Activated T-cell treated with anti-CD3 and anti-CD28 coated beads, Interleukin-2, amount 50 U/mL, for 48 hours (primary cell): ENCODE measurements at regions not wholly inside any gene's neighbourhood (a gene's known extent, or its start where the extent isn't known, plus 50 kb on each side); places are given as distances from the start of the nearest gene placed in this dataset.
"Not testable (repeated sequence)": the region's sequence is repeated elsewhere in the genome, so short reads cannot be mapped to it uniquely, and the experiment has no call there.

Source experiments
- DNase-seq, 2 experiments: peaks; one replicate each; pipeline ENCODE4 v3.0.0-alpha.2; 2020

GRCh38 chr16:59573528-59574271 lies 839.6 kb upstream of the GOT2 start:
- no peak for DNase-seq

- DNase-seq, result no peak
Measured at GRCh38 chr16:59567496-59567895, 833.4 kb upstream of the GOT2 start.

GRCh38 chr16:59566446-59566845 lies 832.3 kb upstream of the GOT2 start:
- DNase-seq, result no peak

- DNase-seq, result no peak
Measured at GRCh38 chr16:59558679-59559078, 824.6 kb upstream of the GOT2 start.

GRCh38 chr16:59552164-59552563 lies 818.0 kb upstream of the GOT2 start:
- DNase-seq, result no peak

- no peak for DNase-seq
Measured at GRCh38 chr16:59545721-59546120, 811.6 kb upstream of the GOT2 start.

GRCh38 chr16:59543641-59544040 lies 809.5 kb upstream of the GOT2 start:
- DNase-seq, result no peak

- DNase-seq, result no peak
Measured at GRCh38 chr16:59540621-59541020, 806.5 kb upstream of the GOT2 start.

- no peak for DNase-seq
Measured at GRCh38 chr16:59535298-59535697, 801.2 kb upstream of the GOT2 start.

- no peak for DNase-seq
Measured at GRCh38 chr16:59527206-59527997, 793.3 kb upstream of the GOT2 start.

GRCh38 chr16:59522826-59523225 lies 788.7 kb upstream of the GOT2 start:
- DNase-seq, result no peak

- DNase-seq, result not testable (repeated sequence)
Measured at GRCh38 chr16:59518721-59519120, 784.6 kb upstream of the GOT2 start.

GRCh38 chr16:59514651-59515050 lies 780.5 kb upstream of the GOT2 start:
- no peak for DNase-seq

GRCh38 chr16:59510008-59510424 lies 775.9 kb upstream of the GOT2 start:
- no peak for DNase-seq

- DNase-seq, result no peak
Measured at GRCh38 chr16:59500601-59501000, 766.5 kb upstream of the GOT2 start.

GRCh38 chr16:59487067-59487466 lies 753.0 kb upstream of the GOT2 start:
- no peak for DNase-seq

- no peak for DNase-seq
Measured at GRCh38 chr16:59484833-59485516, 750.9 kb upstream of the GOT2 start.

- DNase-seq, result no peak
Measured at GRCh38 chr16:59478838-59479237, 744.7 kb upstream of the GOT2 start.

GRCh38 chr16:59470556-59470955 lies 736.4 kb upstream of the GOT2 start:
- DNase-seq, result no peak

- no peak for DNase-seq
Measured at GRCh38 chr16:59469266-59469665, 735.1 kb upstream of the GOT2 start.

- no peak for DNase-seq
Measured at GRCh38 chr16:59463776-59464175, 729.7 kb upstream of the GOT2 start.

- no peak for DNase-seq
Measured at GRCh38 chr16:59459806-59460205, 725.7 kb upstream of the GOT2 start.

GRCh38 chr16:59455497-59455896 lies 721.4 kb upstream of the GOT2 start:
- no peak for DNase-seq

GRCh38 chr16:59450513-59450912 lies 716.4 kb upstream of the GOT2 start:
- not testable (repeated sequence) for DNase-seq
